Myocyte (in vitro differentiated cells): ENCODE measurements at regions not wholly inside any gene's neighbourhood (a gene's known extent, or its start where the extent isn't known, plus 50 kb on each side); places are given as distances from the start of the nearest gene placed in this dataset.
"Not testable (repeated sequence)": the region's sequence is repeated elsewhere in the genome, so short reads cannot be mapped to it uniquely, and the experiment has no call there.

Experiments used
- DNase-seq: peaks from one replicate; pipeline ENCODE4 v3.0.0-alpha.2; 2012; ENCODE audit warnings: low read depth

DNA sequence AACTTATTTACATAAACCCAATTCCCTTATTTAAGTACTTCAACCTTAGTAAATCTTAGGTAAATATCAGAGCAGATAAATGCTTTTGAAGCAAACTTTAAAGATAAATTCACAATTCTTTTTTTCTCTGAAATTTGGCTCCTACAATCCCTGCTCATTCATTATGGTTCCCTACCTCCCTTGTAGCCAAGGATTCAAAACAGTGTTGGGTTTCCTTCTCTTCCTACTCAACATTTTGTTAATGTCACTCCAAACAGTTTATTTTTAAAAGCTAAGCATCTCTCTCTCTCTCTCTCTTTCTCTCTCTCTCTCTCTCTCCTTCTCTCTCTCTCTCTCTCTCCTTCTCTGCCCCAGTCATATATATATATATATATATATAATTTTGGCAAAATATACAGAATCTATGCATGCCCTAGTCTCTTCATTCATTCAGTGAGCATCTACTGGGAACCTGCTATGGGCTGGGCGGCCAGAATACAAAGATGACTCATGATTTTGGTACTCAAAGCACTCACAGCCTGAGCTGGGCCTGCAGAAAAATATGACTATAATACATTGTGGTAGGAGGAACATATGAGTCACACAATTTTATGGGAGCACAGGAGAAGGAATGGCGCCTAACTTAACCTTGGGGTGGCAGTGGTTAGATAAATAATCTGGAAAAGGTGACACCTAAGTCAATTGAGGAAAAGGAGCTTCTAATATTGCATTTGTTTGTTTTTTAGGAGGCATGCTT, 123.7 kb upstream of the DHRS4 start:
- peak; percentile 96 for DNase-seq

GRCh38 chr14:23831596-23831995, 122.0 kb upstream of the DHRS4 start:
- DNase-seq = peak; percentile 47

DNA sequence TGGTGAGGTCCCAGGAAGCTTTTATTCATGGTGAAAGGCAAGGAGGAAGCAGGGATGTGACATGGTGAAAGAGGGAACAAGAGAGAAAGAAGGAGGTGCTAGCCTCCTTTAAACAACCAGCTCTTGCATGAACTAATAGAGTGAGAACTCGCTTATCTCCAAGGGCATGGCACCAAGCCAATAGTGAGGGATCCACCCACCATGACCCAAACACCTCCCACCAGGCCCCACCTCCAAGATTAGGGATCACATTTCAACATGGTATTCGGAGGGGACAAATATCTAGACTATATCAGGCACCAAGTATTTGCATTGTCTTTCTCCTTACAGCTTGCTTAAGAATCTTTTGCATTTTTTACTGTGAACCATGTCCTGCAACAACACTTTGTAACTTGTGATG, 91.9 kb upstream of the DHRS4 start:
- peak; percentile 53 for DNase-seq

- no peak for DNase-seq
Observed at GRCh38 chr14:23862513-23862912, 91.1 kb upstream of the DHRS4 start.

DNA sequence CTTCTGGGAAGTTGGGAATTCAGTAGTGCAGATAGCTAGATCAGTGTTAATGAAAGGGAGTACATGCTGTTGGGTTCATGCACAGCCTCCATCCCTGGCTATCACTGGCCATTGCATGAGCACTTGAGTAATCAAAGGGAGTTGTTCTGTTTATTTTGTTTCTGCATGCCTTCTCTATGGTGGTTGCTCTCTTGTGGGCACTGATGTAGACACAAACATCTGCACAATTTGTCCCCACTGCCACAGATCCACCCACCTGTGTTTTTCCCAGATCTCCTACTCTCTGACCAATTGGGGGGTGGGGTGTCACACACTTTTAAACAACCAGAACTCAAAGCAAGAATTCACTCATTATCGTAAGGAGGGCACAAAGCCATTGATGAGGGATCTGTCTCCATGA, 89.7 kb upstream of the DHRS4 start:
- peak; percentile 42 for DNase-seq

GRCh38 chr14:23864259-23864658, 89.3 kb upstream of the DHRS4 start:
- DNase-seq = peak; percentile 34

GRCh38 chr14:23864861-23865260, 88.7 kb upstream of the DHRS4 start:
- DNase-seq = peak; percentile 73

- DNase-seq = peak; percentile 32
Observed at GRCh38 chr14:23865502-23865901, 88.1 kb upstream of the DHRS4 start.

DNA sequence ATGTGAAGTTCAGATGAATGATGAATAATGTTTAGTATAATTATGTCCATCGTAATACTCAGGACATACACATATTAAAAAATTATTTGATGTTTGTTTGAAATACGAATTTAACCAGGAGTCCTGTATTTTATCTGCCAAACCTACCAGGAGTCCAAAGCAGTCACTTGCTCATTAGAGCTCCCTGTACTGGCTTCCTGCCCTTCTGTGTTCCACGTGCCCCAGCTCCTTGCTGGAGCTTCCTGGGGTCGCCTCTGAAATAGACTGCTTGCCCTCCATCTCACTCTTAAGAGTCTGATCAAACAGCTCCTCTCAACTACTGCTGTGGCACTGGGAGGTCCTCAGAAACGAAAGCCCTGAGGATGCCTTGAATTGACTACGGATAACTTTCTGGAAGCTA, 87.3 kb upstream of the DHRS4 start:
- DNase-seq = no peak

DNA sequence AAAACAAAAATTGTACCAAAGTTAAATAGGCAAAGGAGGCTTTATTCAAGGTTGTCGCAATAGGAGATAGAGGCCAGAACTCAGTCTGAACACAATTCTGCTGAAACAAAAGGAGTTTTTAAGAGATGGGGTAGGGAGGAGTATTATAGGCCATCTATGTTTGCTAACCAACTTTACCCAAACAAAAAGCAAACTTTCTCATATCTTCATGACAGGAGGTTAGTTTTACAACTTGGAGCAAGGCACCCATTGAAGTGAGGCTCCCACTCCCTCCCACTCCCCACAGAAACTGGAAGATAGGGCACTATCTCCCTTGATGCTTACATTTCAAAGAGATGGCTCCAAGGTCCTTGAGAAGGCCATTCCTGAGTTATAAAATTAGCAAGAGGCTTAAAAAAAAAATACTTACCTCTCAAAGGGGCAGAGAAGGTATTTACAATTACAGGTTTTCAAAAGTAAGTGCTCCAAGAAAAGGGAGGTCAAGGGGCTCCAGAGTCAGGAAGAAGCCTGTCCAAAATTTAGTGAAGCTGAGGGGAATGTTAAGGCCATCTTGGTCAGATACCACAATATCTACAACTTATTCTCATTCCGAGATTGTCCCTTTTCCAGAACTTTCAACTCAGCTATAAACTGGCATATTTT, 84.4 kb upstream of the DHRS4 start:
- DNase-seq = no peak

DNA sequence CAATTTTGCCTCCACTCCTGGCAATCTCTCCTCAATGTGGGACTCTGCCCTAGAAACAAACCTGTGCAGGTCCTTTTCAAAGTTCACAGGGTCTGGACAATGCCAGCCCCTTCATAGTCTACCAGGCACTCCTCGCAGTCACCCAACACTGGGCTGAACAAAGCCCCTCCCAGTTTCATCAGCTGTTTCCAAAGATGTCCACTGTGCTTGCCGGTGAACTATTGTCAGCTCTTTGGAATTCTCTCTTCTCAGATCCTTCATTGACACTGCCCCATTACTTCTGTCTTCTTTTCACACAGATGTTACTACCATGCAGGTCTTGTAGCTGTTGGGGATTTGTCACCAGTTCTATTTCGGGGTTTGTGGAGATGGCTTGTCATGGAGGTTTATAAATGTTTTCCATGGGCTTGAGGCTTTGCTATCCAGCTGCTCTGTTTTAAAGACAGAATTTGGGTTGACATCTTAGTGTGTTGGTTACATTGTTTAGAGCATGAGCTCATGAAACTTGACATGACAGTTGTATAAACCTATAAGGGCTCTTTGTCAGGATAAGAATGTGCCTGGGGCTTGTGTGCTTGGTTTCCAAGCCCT, 77.3 kb upstream of the DHRS4 start:
- peak; percentile 97 for DNase-seq

DNA sequence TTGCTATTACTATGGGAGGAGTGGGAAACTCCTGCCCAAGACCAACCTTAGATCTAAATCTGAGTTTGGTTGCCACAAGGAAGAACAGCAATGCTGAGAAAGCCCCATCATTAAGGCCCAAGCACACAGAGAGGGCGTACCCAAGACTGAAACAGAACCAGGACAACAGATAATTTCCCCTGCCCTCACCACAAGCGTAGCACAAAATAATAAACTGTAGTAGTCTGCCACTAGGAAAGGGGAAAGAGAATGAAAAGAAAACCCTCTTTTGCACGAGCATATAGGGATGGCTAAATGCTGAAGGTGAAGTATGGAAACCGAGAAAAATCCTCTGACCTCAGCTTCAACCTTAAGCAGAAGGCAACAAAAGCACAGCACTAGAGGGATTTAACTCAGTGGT, 76.5 kb upstream of the DHRS4 start:
- DNase-seq = peak; percentile 12

DNA sequence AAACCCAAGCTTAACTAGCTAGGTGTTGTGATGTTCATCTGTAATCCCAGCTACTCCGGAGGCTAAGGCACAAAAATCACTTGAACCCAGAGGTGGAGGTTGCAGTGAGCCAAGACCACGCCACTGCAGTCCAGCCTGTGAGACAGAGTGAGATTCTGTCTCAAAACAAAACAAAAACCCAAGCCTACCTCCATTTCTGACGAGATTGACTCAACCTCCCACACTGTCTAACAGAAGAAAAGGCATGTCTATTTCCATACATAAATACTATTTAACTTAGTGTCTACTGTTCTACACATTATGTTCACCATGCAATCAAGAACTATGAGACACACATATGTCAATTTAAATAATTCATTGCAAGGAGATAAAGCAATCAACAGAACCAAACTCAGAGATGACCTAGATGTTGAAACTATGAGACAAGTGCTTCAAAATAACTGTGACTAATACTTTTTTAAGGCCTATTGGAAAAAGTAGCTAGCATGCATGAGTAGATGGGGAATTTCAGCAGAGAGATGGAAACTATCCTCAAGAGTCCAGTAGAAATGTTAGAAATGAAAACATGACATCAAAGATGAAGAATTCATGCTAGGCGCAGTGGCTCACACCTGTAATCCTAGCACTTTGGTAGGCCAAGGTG, 75.9 kb upstream of the DHRS4 start:
- DNase-seq = peak; percentile 53

DNA sequence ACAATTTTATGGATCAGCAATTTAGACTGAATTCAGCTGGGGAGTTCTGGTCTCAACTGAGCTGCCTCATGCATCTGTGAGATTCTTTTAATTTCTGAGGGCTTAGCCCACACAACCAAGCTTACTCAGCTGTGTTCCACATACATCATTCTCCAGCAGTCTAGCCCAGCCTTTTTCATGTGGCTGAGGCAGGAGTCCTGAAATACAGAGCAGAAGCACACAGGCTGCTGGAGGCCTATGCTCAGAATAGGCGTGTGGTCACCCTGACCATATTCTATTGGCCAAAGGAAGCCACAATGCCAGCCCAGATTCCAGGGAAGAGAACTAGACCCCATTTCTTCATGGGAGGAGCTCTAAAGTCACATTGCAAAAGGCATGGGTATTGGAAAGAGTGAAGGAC, 72.3 kb upstream of the DHRS4 start:
- peak; percentile 99 for DNase-seq

GRCh38 chr14:23883684-23884540, 69.7 kb upstream of the DHRS4 start:
- no peak for DNase-seq

- no peak for DNase-seq
Observed at GRCh38 chr14:23884541-23884904, 69.0 kb upstream of the DHRS4 start.

DNA sequence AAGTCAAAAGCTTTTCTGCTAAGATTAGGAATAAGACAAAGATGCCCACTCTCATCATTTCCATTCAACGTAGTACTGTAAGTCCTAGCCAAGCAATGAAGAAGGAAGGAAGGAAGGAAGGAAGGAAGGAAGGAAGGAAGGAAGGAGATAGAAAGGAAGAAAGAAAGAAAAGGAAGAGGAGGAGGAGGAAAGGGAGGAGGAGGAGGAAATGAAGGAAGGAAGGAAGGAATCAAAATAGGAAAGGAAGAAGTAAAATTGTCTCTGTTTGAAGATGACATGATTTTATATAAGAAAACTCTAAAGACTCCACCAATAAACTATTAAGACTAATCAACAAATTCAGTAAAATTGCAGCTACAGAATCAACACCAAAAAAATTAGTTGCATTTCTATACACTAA, 66.0 kb upstream of the DHRS4 start:
- no peak for DNase-seq

DNA sequence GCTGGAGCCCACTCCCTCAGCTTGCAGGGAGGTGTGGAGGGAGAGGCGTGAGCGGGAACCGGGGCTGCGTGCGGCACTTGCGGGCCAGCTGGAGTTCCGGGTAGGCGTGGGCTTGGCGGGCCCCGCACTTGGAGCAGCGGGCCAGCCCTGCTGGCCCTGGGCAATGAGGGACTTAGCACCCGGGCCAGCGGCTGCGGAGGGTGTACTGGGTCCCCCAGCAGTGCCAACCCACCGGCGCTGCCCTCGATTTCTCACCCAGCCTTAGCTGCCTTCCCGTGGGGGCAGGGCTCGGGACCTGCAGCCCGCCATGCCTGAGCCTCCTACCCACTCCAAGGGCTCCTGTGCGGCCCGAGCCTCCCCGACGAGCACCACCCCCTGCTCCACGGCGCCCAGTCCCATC, 61.9 kb upstream of the DHRS4 start:
- DNase-seq = not testable (repeated sequence)

GRCh38 chr14:23892289-23892688, 61.3 kb upstream of the DHRS4 start:
- DNase-seq = not testable (repeated sequence)

DNA sequence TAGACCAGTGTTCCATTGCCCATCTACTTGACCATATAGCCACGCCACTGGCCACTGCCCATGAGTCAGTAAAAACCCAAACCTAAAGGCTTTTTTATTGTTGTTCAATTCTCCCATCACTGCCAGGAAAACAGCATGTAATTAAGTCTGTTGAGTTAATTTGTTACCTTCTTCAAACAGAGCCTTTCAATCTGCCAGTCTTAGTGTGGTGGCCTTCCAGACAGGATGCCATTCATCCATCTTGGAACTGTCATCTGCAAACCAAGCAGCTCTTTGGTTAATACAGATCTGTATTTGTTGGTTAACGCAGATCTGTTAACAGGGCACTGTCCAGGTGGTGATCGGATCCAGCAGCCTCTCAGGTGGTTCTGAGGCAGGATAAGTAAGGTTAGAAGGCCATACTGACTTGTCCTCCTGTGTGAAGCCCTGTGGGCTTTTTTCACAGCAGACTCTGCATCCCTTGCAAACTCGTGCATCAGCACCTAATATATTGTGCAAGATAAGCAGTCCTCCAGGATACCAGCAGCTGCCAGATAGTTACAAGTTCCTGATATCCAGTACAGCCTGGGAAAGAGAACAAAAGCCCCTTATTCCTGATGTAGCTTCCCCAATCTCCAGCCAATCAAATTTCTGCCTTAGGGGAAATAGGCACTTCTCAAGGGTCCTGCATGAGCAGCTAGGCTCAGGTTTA, 59.1 kb upstream of the DHRS4 start:
- DNase-seq = no peak

GRCh38 chr14:23895053-23895419, 58.5 kb upstream of the DHRS4 start:
- DNase-seq = no peak
